GM18907 (cell line): ENCODE measurements at regions not wholly inside any gene's neighbourhood (a gene's known extent, or its start where the extent isn't known, plus 50 kb on each side); places are given as distances from the start of the nearest gene placed in this dataset.

ENCODE experiments used
- ATAC-seq: cut with Tn5 transposase; IDR thresholded peaks from one replicate; pipeline ENCODE4 v1.9.1; 2021; ENCODE audit warnings: mild to moderate bottlenecking, moderate library complexity; ENCODE audit not compliant: unreplicated experiment

- no peak for ATAC-seq
These were observed 77.4 kb downstream of the PSMG1 start for GRCh38 chr21:39105836-39106235.

GRCh38 chr21:39105341-39105765 lies 77.9 kb downstream of the PSMG1 start:
- no peak for ATAC-seq

GRCh38 chr21:39104911-39105310 lies 78.3 kb downstream of the PSMG1 start:
- no peak for ATAC-seq

GRCh38 chr21:39103689-39104088 lies 79.6 kb downstream of the PSMG1 start:
- no peak for ATAC-seq

- no peak for ATAC-seq
These were observed 83.4 kb downstream of the PSMG1 start for GRCh38 chr21:39099859-39100258.

GRCh38 chr21:39098696-39099200 lies 84.5 kb downstream of the PSMG1 start:
- ATAC-seq: no peak

GRCh38 chr21:39097981-39098380 lies 85.3 kb downstream of the PSMG1 start:
- no peak for ATAC-seq

GRCh38 chr21:39097335-39097861 lies 85.9 kb downstream of the PSMG1 start:
- ATAC-seq: no peak

- no peak for ATAC-seq
These were observed 86.5 kb downstream of the PSMG1 start for GRCh38 chr21:39096754-39097153.

GRCh38 chr21:39095681-39096080 lies 87.6 kb downstream of the PSMG1 start:
- no peak for ATAC-seq

- no peak for ATAC-seq
These were observed 88.2 kb downstream of the PSMG1 start for GRCh38 chr21:39094847-39095579.

- ATAC-seq: no peak
These were observed 89.0 kb downstream of the PSMG1 start for GRCh38 chr21:39094087-39094780.

- no peak for ATAC-seq
These were observed 89.7 kb downstream of the PSMG1 start for GRCh38 chr21:39093526-39093925.

- no peak for ATAC-seq
These were observed 94.3 kb downstream of the PSMG1 start for GRCh38 chr21:39088831-39089380.

GRCh38 chr21:39088031-39088370 lies 95.2 kb downstream of the PSMG1 start:
- ATAC-seq: no peak

- ATAC-seq: no peak
These were observed 95.8 kb downstream of the PSMG1 start for GRCh38 chr21:39087238-39088030.

GRCh38 chr21:39086547-39086946 lies 96.7 kb downstream of the PSMG1 start:
- no peak for ATAC-seq

- no peak for ATAC-seq
These were observed 97.3 kb downstream of the PSMG1 start for GRCh38 chr21:39085843-39086405.

GRCh38 chr21:39084979-39085729 lies 98.1 kb downstream of the PSMG1 start:
- ATAC-seq: no peak

- no peak for ATAC-seq
These were observed 99.2 kb downstream of the PSMG1 start for GRCh38 chr21:39084073-39084472.
